Esophagus muscularis mucosa (tissue), 3 donors: ENCODE measurements at regions not wholly inside any gene's neighbourhood (a gene's known extent, or its start where the extent isn't known, plus 50 kb on each side); places are given as distances from the start of the nearest gene placed in this dataset.

Experiments
- CTCF ChIP-seq, 3 experiments: fragments of 200-600 bp in 2 of 3; fragments of 450-650 bp in 1 of 3; sonication (generic) in 2 of 3; IDR thresholded peaks; one replicate each; pipeline ENCODE4 v1.5.1; 2017 to 2019; ENCODE audit warnings: antibody characterized with exemption in 3 of 3, mild to moderate bottlenecking in 2 of 3, moderate library complexity in 1 of 3
- POLR2A ChIP-seq: fragments of 450-650 bp; IDR thresholded peaks from one replicate; pipeline ENCODE4 v1.6.1; 2017; ENCODE audit warnings: antibody characterized with exemption, moderate library complexity, mild to moderate bottlenecking, low read depth

- TF ChIP-seq CTCF (IDR thresholded peaks at IDR 0.05) (no peak), POLR2A (no peak)
Measured at GRCh38 chr4:147076179-147076578, 130.5 kb upstream of the TTC29 start.
